ENCODE measurements at regions not wholly inside any gene's neighbourhood (a gene's known extent, or its start where the extent isn't known, plus 50 kb on each side); places are given as distances from the start of the nearest gene placed in this dataset.

GRCh38 chrX:45986971-45987370 is 558.2 kb downstream of the ZNF674 start:
- no peak overlapping the region for H3K9ac ChIP-seq (ENCODE audit: low read depth, low read length)
- no peak overlapping the region for H2AK9ac ChIP-seq (replicated peaks; ENCODE audit: low read depth, low read length, poor library complexity)
- H4K5ac ChIP-seq (ENCODE audit: low read depth, low read length) = no peak overlapping the region
- TF ChIP-seq CTCF (conservative IDR thresholded peaks at IDR 0.05; ENCODE audit: low read depth, low read length) = no peak
- TF ChIP-seq CHD1 (IDR thresholded peaks at IDR 0.05; ENCODE audit: low read depth, low read length) = no peak
- TF ChIP-seq FOS (IDR thresholded peaks at IDR 0.05; ENCODE audit: low read depth, low read length) = no peak
- H2BK5ac ChIP-seq (ENCODE audit: low read depth, low read length, poor library complexity, severe bottlenecking) = no peak overlapping the region
- dilution Hi-C loops (cut with HindIII; ENCODE audit: low sequenced_read_pairs, unreplicated experiment) (no loop called here), in situ Hi-C loops (cut with MboI; ENCODE audit: low sequenced_read_pairs) (no loop called here), intact Hi-C loops (cut with micrococcal nuclease) (no loop called here)
- peaks cover 2% of the 10 kb centered on the region; the same call in 1 of the 2 replicates for H3K27me3 ChIP-seq (ENCODE audit: control insufficient read depth, insufficient read depth, low read length)
- no peaks in the 10 kb centered on the region; the same call in 1 of the 2 replicates for H3K9me3 ChIP-seq (ENCODE audit: control insufficient read depth, insufficient read depth, low read length)
- WGBS, 2 experiments (ENCODE audit: extremely low coverage in 2 of 2, insufficient read length in 1 of 2) = no CpG with 5 or more reads among the region's 2 CpGs
- no peaks in the 10 kb centered on the region for H4K20me1 ChIP-seq (ENCODE audit: insufficient read depth, low read length)
- no peaks in the 10 kb centered on the region for H3K4me1 ChIP-seq (ENCODE audit: control insufficient read depth, insufficient read depth, low read length)
- no peaks in the 10 kb centered on the region for H3K36me3 ChIP-seq (ENCODE audit: control insufficient read depth, insufficient read depth, low read length)
- no peak overlapping the region for H2BK15ac ChIP-seq (ENCODE audit: low read depth, low read length)
- no peak overlapping the region for H2AFZ ChIP-seq (replicated peaks; ENCODE audit: low read length, poor library complexity)
- POLR2A ChIA-PET (ENCODE audit: unreplicated experiment) = no interaction called here
- no peak overlapping the region for H2BK120ac ChIP-seq (ENCODE audit: low read depth, low read length)
- H3K14ac ChIP-seq (replicated peaks; ENCODE audit: low read depth, low read length) = no peak overlapping the region
- H4K91ac ChIP-seq (ENCODE audit: insufficient read depth, low read depth, low read length) = no peak overlapping the region
- no peaks in the 10 kb centered on the region for H3K79me1 ChIP-seq (ENCODE audit: low read depth in 1 of 2, low read length in 2 of 2)
- no TSS peak for BruUV-seq (replicated peaks)
- H2AK5ac ChIP-seq (ENCODE audit: low read depth, low read length) = no peak overlapping the region
- H3K4me3 ChIP-seq (ENCODE audit: insufficient read depth, low read depth, low read length) = no peak overlapping the region
- H2BK20ac ChIP-seq (ENCODE audit: low read depth, low read length) = no peak overlapping the region
- H3K27ac ChIP-seq (ENCODE audit: insufficient read depth, low read length) = no peak overlapping the region
- CTCF ChIA-PET = no interaction called here
- no peak overlapping the region for H3K4ac ChIP-seq (ENCODE audit: low read depth, low read length)
- H3K18ac ChIP-seq (ENCODE audit: low read depth, low read length) = no peak overlapping the region
- ATAC-seq (ENCODE audit: low read depth) (no peak), DNase-seq (no peak)
- H3K9me1 ChIP-seq (ENCODE audit: insufficient read depth, low read length) = no peaks in the 10 kb centered on the region
- H4K8ac ChIP-seq (ENCODE audit: low read depth in 2 of 2, low read length in 2 of 2) = no peak overlapping the region
- no peak overlapping the region for H3K23ac ChIP-seq (ENCODE audit: low read depth, low read length)
- no peak overlapping the region for H3K56ac ChIP-seq (ENCODE audit: extremely low read depth, insufficient read depth, low read length)
- H3K4me2 ChIP-seq (ENCODE audit: low read depth, low read length) = no peak overlapping the region

Data from IMR-90 (cell line).